ENCODE measurements at regions not wholly inside any gene's neighbourhood (a gene's known extent, or its start where the extent isn't known, plus 50 kb on each side); places are given as distances from the start of the nearest gene placed in this dataset.
"Not testable (repeated sequence)": the region's sequence is repeated elsewhere in the genome, so short reads cannot be mapped to it uniquely, and the experiment has no call there.

DNA sequence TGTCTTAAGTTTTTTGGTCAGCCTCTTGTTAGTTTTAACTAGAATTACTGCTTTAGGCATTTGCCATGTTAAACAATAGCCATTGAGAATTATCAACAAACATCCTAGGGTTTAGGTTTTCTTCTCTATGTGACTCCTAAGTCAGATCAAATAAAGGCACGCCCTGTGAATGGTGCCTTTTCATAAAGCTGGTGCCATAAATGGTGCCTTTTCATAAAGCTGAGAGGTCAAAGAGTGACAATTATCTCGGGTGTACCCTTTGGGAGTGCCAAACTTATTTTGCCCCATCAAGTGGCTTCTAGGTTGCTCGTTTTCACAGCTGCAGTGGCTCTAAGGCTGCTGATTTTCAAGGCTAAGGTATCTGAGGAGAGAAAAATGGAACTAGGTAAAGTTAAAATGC, 391.6 kb downstream of the DMRTA1 start:
- no peak for DNase-seq (ENCODE audit: low spot score)

DNA sequence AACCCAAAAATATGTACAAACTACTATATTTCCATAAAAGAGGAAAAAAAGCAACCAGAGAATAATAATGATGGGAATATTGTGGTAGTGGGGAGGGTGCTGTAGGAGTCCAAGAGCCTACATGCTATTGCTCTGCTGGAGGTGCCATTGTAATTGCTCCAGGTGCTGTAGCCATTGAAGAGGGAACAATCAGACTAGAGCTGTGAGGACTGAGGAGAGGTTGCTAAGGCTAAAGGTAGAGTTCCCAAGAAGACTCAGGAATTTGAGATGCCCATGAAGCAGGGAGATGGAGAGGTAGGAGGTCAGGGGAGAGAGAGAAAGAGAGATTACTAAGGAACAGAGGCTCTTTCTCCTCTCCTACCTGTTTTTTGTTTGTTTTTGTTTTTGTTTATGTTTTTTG, 394.0 kb downstream of the DMRTA1 start:
- no peak for DNase-seq (ENCODE audit: low spot score)

DNA sequence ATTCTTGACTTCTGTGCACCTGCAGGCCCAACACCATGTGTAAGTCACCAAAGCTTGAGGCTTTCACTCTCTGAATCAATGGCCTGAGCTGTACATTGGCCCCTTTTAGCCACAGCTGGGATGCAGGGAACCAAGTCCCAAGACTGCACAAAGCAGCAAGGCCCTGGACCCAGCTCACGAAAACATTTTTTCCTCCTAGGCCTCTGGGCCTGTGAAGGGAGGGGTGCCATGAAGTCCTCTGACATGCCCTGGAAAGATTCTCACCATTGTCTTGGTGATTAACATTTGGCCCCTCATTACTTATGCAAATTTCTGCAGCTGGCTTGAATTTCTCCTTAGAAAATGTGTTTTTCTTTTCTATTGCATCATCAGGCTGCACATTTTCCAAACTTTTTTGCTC, 398.6 kb downstream of the DMRTA1 start:
- DNase-seq (ENCODE audit: low spot score), result not testable (repeated sequence)

GRCh38 chr9:22855980-22856379, 409.4 kb downstream of the DMRTA1 start:
- DNase-seq (ENCODE audit: low spot score), result no peak

DNA sequence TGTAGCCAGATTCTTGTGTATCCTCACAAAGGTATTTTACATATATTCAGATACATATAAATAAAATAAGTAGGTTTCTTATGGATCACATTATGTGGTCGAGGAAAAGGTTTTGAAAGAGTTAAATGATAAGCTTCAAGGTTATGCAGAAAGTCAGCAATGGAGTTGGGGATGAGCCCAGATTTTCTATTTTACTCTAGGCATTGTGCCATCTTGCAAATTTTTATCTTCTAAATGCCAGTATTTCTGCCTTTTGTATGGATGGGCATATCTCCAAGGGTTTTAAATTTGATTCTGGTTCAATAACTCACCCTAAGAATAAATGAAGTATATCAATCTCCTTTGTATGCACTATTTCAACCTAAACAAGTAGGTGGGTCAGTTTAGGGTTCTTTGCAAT, 410.7 kb downstream of the DMRTA1 start:
- DNase-seq (ENCODE audit: low spot score), result no peak

GRCh38 chr9:22863106-22863505, 416.5 kb downstream of the DMRTA1 start:
- no peak for DNase-seq (ENCODE audit: low spot score)

- DNase-seq (ENCODE audit: low spot score), result no peak
Measured at GRCh38 chr9:22863736-22864135, 417.1 kb downstream of the DMRTA1 start.

- no peak for DNase-seq (ENCODE audit: low spot score)
Measured at GRCh38 chr9:22893196-22893843, 446.7 kb downstream of the DMRTA1 start.

- no peak for DNase-seq (ENCODE audit: low spot score)
Measured at GRCh38 chr9:22898591-22898990, 452.0 kb downstream of the DMRTA1 start.

DNA sequence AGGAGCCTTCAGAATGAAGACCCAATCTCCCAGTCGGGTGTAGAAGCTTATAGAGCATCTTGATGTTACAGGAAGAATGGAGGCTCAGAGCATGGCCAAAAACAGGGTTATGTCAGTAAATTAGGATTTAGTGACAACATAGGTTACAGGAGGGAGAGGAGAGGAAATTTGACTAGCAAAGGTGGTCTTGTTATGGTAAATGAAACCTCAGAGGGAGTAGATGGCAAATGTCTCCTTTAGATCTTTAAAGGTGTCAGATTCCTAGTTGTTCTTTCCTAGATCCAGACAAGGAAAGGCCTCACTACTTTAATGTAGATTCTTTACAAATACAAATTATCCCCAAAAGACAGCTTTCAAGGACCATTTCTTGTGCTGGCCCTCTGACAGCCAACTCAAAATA, 465.0 kb downstream of the DMRTA1 start:
- DNase-seq (ENCODE audit: low spot score), result no peak

- DNase-seq (ENCODE audit: low spot score), result no peak
Measured at GRCh38 chr9:22913026-22913425, 466.4 kb downstream of the DMRTA1 start.

- no peak for DNase-seq (ENCODE audit: low spot score)
Measured at GRCh38 chr9:22913518-22913917, 466.9 kb downstream of the DMRTA1 start.

DNA sequence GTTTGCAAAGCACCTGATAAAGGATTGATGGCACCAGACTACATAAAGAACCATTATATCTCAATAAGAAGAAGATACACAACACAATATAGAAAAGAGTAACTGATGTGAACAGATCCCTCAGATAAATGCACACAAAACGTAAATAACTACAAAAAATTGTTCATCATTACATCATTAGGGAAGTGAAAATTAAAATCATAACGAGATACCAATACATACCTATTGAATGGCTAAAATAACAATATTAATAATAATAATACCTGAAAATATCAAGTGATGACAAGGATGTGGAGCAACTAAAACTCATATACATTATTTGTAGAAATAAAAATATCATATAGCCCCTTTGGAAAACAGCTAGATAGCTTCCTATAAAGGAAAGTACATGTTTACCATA, 469.5 kb downstream of the DMRTA1 start:
- no peak for DNase-seq (ENCODE audit: low spot score)

DNA sequence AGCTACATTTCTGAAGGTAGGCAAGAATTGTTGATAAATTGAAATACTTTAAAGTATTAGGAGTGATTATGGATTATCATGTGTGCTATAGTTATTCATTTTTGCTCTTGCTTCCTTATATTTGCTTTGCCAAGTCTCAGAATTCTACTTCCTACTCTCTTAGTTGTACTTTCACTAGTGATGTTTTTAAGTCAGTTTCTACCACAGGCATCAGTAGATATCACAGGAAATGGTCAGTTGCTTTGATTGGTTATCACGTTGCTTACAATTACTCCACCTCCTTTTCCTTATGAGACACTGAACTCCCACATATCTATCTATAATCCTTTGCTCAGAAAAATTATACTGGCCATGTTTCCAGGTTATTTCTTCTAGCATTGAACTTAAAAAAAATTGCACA, 472.8 kb downstream of the DMRTA1 start:
- no peak for DNase-seq (ENCODE audit: low spot score)

DNA sequence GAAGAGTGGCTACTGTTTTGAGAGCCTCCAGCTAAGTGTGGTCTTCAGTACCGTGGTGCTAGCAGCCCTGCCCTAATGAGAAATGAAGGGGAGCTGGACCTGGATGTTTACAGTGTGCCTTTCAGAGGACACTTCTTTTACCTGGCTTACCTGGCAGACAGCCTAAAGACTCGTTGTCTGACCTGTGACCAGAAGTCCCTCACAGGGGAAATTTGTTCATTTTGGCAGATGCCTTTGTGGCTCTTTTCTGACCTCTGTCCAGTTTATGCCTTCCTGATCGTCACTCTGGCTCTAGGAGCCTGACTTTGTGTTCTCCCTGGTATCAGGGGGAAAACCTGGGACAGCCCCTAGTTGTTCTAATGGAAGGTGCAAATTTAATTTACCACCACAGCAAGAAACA, 475.1 kb downstream of the DMRTA1 start:
- no peak for DNase-seq (ENCODE audit: low spot score)

DNA sequence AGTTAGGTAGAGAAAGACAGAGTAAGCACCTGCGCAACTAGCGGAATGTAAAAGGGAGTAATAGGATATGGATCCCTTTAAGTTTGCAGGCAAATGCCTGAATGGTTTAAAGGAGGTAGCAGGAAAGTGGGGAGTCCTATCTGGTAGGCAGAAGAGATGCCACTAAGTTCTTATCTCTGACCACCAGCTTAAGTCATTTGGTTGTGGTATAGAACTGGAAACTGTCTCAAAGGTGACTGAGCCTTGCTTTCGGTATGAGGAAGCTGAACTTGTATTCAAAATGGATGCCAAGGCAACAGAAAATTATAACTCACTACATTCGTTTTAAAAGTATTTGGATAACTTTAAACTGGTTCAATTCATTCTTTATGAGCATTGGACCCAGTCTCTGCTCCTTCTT, 475.6 kb downstream of the DMRTA1 start:
- no peak for DNase-seq (ENCODE audit: low spot score)

GRCh38 chr9:22954550-22954949, 507.9 kb downstream of the DMRTA1 start:
- no peak for DNase-seq (ENCODE audit: low spot score)

- no peak for DNase-seq (ENCODE audit: low spot score)
Measured at GRCh38 chr9:22954964-22955363, 508.3 kb downstream of the DMRTA1 start.

DNA sequence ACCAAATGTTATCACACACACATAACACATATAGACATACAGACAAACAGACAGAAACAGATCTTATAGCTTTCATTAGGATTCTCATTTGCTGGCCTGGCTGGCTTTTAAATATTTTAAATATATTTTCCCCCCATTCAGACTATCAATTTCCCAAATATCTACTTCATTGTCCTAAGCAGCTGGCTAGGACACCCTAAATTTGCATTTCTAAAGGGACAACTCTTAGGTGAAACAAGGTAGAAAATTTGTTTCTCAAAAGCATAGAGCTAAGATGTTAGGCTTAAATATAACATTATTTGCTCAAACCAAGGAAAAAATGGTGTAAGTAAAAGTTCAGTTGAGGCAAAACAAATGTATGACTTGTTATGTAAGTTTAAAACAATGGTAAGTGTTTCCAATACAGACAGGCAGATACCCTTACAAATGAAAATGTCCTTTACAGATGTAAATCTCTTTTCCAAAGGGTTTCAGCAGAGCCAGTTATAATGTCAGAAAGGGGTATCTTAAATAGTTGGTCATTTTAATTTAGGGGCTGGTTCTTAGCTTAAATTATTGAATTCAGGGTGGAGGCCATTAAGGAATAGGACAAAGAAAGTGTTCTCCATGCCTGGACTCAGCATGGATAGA, 522.8 kb downstream of the DMRTA1 start:
- no peak for DNase-seq (ENCODE audit: low spot score)

GRCh38 chr9:22970434-22970975, 523.9 kb downstream of the DMRTA1 start:
- no peak for DNase-seq (ENCODE audit: low spot score)

DNA sequence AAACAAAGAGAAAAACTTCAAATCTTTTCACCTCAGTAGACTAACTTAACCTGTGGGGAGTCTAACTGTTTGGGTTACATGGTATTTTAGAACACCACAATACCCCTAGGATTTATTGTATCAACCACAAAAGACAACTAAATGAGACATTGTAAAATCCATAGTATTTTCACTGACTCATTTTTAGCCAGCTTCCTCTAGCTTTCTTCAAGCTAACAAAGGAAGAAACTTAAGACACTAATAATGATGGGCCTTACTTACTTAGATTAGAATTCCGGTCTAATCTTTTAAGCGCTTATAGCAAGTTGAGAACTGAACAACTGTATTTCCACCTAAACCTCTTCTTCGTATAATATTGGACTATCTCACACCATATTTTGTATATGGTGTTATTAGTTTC, 529.3 kb downstream of the DMRTA1 start:
- no peak for DNase-seq (ENCODE audit: low spot score)

DNA sequence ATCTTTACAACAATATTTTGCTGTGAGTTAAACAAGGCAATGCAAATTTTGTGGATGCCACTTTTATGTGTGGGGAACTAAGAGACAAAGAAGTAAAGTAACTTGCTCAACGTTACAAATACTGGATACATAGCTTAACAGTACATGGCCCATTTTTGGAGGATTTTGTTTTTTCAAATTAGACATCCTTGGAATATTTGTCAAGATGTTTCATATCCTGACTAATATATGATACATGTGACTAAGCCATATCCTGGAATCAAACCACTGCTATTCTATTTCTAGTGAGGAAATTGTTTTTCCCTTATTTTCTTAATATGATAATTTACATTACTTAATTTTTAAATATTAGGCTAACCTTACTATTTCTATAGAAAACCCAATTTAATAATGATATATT, 529.8 kb downstream of the DMRTA1 start:
- DNase-seq (ENCODE audit: low spot score), result peak; percentile 2

DNA sequence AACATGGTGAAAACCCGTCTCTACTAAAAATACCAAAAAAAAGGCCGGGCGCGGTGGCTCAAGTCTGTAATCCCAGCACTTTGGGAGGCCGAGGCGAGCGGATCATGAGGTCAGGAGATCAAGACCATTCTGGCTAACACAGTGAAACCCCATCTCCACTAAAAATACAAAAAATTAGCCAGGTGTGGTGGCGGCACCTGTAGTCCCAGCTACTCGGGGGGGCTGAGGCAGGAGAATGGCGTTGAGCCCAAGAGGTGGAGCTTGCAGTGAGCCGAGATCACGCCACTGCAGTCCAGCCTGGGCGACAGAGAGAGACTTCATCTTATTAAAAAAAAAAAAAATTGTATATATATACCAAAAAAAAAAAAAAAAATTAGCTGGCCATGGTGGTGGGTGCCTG, 533.8 kb downstream of the DMRTA1 start:
- DNase-seq (ENCODE audit: low spot score), result not testable (repeated sequence)

- no peak for DNase-seq (ENCODE audit: low spot score)
Measured at GRCh38 chr9:22986556-22986955, 539.9 kb downstream of the DMRTA1 start.
